Esophagus muscularis mucosa (tissue), 4 donors: ENCODE measurements at regions not wholly inside any gene's neighbourhood (a gene's known extent, or its start where the extent isn't known, plus 50 kb on each side); places are given as distances from the start of the nearest gene placed in this dataset.

ENCODE experiments used
- EP300 ChIP-seq: sonication (generic); formaldehyde crosslinking; IDR thresholded peaks from one replicate; pipeline ENCODE4 v1.6.1; 2017; ENCODE audit warnings: antibody characterized with exemption
- POLR2A ChIP-seq: fragments of 450-650 bp; IDR thresholded peaks from one replicate; pipeline ENCODE4 v1.6.1; 2017; ENCODE audit warnings: antibody characterized with exemption, moderate library complexity, mild to moderate bottlenecking, low read depth
- POLR2AphosphoS5 ChIP-seq, 2 donors: sonication (generic); formaldehyde crosslinking; IDR thresholded peaks; one replicate each; pipeline ENCODE4 v1.6.1; 2017; ENCODE audit warnings: antibody characterized with exemption in 2 of 2
- TF ChIP-seq, protein P1 (sequence below), 3 experiments: fragments of 200-600 bp in 2 of 3; fragments of 450-650 bp in 1 of 3; sonication (generic) in 2 of 3; IDR thresholded peaks; one replicate each; pipeline ENCODE4 v1.5.1; 2017 to 2019; ENCODE audit warnings: antibody characterized with exemption in 3 of 3, mild to moderate bottlenecking in 2 of 3, moderate library complexity in 1 of 3

DNA sequence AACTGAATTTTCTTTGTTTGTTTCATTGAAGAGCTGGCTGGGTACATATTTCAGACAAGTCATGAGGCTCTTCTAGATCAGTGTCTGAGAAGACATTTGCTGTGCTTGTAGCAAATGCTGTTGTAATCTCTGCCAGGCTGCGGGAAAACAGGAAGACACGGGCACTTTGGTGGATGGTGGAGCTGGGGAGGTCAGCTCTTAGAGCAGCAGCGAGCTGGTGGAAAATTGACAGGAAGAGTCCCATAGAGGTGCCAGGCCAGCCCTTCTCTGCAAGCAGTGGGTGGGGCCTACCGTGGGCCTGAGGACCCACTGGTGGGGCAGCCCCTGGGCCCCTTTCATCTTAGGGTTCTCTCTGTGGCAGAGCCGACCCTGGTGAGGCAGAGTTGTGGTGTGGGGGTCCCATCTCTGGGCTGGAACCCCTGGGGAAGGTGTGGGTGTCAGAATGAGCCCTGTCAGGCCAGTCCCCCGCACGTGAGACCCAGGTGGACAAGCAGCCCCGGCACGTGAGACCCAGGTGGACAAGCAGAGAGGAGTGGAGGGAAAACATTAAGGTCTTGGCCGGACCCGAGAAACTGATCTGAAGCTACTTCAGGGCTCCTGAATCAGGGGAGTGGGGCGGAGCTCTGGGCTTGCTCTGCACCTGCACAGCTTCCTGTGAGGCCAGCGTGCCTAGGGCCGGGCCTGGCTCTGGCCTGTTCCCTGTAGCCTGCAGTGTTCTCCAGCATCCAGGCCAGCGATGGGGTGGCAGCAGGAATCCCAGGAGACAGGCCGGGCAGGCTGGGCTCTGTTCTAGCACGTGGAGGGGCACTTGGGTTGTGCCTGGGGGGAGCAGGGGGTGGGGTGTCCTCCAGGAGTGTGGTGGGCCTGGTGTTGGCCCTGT lies 273.5 kb upstream of the HDAC4 start:
- TF ChIP-seq POLR2A (no peak), EP300 (no peak), POLR2AphosphoS5 (IDR thresholded peaks at IDR 0.05) (no peak)
- TF ChIP-seq, protein P1, sequence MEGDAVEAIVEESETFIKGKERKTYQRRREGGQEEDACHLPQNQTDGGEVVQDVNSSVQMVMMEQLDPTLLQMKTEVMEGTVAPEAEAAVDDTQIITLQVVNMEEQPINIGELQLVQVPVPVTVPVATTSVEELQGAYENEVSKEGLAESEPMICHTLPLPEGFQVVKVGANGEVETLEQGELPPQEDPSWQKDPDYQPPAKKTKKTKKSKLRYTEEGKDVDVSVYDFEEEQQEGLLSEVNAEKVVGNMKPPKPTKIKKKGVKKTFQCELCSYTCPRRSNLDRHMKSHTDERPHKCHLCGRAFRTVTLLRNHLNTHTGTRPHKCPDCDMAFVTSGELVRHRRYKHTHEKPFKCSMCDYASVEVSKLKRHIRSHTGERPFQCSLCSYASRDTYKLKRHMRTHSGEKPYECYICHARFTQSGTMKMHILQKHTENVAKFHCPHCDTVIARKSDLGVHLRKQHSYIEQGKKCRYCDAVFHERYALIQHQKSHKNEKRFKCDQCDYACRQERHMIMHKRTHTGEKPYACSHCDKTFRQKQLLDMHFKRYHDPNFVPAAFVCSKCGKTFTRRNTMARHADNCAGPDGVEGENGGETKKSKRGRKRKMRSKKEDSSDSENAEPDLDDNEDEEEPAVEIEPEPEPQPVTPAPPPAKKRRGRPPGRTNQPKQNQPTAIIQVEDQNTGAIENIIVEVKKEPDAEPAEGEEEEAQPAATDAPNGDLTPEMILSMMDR (IDR thresholded peaks at IDR 0.05), result no peak
